GM13977 (cell line): ENCODE measurements at regions not wholly inside any gene's neighbourhood (a gene's known extent, or its start where the extent isn't known, plus 50 kb on each side); places are given as distances from the start of the nearest gene placed in this dataset.

Source experiments
- DNase-seq: peaks from one replicate; pipeline ENCODE4 v3.0.0; 2012; ENCODE audit warnings: low spot score
- in situ Hi-C: fragments of 300-500 bp; cut with MboI; formaldehyde crosslinking; loops from one replicate; pipeline ENCODE4 v1.12.0; 2022; ENCODE audit warnings: low sequenced_read_pairs, low pct_unique_long_range_greater_than_20kb, mixed read lengths, inconsistent platforms; ENCODE audit not compliant: unreplicated experiment
- TF ChIP-seq, protein P1 (sequence below): IDR thresholded peaks from 2 replicates; pipeline ENCODE4 v1.5.1; 2012; ENCODE audit warnings: mild to moderate bottlenecking, control low read depth; ENCODE audit not compliant: insufficient read depth; ENCODE audit errors: extremely low read depth, missing control alignments

DNA sequence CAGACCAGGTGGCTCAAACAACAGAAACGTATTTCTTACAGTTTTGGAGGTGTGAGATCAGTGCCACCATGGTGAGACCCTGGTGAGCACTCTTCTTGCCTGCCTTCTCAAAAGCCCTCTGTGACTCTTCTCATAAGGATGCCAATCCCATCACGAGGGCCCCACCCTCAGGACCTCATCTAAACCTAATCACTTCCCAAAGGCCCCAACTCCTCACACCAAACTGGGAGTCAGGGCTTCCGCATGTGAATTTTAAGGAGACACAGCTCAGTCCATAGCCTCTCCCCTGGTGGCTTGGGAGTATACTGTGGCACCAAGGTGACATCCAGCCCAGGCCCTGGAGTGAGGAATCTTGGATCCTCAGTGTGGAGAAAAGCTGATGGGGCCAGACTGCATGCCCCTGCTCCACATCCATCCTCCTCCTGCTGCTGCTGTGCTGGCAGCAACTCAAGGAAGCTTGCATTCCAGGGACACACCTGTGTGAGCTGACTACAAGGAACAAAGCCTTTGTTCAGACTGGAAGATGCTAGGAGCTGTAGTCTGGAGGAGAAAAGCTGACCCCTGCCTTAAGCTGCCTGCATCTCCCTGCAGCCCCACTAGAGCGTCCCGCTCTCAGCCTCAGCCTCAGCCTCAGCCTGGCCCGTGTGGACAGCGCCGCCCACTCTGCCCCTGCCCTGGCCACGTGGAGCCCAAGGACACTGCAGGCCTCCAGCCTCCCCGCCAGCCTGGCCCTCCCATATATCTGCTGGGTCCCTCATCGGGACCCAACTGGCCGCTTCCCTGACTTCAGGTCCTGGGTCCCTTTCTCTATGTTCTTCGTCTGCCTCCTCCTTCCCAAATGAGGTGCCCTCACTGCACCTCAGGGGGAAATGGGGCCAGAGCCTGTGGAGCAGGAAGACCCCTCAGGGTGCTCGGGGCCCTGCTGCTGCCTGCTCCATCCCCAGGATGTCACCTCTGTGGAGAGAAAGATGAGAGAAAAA is 87.8 kb upstream of the RAB6C start:
- TF ChIP-seq, protein P1, sequence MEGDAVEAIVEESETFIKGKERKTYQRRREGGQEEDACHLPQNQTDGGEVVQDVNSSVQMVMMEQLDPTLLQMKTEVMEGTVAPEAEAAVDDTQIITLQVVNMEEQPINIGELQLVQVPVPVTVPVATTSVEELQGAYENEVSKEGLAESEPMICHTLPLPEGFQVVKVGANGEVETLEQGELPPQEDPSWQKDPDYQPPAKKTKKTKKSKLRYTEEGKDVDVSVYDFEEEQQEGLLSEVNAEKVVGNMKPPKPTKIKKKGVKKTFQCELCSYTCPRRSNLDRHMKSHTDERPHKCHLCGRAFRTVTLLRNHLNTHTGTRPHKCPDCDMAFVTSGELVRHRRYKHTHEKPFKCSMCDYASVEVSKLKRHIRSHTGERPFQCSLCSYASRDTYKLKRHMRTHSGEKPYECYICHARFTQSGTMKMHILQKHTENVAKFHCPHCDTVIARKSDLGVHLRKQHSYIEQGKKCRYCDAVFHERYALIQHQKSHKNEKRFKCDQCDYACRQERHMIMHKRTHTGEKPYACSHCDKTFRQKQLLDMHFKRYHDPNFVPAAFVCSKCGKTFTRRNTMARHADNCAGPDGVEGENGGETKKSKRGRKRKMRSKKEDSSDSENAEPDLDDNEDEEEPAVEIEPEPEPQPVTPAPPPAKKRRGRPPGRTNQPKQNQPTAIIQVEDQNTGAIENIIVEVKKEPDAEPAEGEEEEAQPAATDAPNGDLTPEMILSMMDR: no peak
- in situ Hi-C loops: no loop called here
- DNase-seq: no peak

DNA sequence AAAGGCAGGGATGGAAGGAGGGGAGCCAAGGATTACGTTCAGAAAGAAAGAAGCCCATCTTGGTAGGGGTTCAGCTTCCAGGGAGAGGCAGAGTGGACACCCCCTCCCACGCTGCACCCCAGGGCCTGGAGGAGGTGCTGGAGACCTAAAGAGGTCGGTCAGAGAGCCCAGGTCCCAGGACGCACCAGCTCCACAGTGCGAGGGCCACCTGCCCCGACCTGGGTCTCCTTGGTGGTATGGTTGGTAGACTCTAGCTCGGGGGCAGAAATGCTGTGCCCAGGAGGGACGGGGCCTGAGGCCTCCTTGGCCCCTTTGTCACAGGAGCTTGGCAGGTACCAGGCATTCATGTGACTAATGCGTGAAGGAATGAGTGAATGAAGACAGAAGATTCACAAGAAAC is 87.1 kb upstream of the RAB6C start:
- TF ChIP-seq, protein P1: no peak
- no peak for DNase-seq
- in situ Hi-C loops: no loop called here

DNA sequence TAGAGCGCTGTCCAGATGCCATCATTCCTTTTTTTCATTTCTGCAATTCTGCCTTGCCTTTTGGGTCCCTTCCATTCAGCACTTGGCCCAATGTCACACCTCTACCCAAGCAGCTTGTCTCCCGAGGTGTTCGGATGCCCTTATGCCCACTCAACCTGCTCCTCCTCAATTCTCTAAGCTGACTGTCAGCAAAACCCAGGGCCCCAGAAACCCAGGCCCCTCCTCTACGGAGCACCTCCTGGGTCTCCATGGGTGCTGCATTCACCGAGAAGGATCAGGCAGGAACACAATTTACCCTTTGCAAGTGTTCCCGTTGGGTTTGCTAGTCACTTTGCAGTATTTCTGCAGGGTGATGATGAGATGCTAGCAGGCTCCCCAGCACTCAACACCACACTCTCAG is 86.7 kb upstream of the RAB6C start:
- no peak for DNase-seq
- TF ChIP-seq, protein P1: no peak
- in situ Hi-C loops: no loop called here

DNA sequence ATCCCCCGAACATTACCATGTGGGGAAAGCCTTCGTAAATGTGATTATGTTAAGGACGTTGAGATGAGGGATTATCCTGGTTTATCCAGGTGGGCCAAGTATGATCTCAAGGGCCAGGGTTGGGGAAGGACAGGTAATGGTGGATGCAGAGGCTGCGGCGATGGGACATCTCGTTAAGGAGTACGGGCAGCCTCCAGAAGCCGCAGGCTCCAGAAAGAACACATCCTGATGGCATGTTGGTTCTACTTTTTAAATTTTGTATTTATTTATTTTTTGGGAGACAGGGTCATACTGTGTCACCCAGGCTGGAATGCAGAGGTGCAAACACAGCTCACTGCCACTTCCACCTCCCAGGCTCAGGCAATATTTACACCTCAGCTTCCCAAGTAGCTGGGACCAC is 86.2 kb upstream of the RAB6C start:
- no peak for DNase-seq
- TF ChIP-seq, protein P1: no peak
- in situ Hi-C loops: no loop called here

DNA sequence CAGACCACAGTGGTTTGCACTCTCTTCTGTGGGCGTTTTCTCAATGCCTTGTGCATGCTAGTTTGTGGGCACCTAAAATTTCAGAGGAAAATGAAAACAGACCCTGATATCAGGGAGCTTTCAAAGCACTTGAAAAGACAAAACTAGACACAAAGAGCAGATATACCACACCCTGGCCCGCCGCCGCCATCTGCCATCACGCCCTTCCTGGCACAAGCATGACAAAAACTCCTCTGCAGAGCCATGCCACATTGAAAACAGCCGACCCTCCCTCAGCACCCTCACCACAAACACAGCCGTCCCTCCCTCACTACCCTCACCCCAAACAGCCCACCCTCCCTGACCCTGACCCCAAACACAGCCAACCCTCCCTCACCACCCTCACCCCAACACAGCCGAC is 84.8 kb upstream of the RAB6C start:
- no peak for DNase-seq
- TF ChIP-seq, protein P1: no peak
- in situ Hi-C loops: no loop called here

DNA sequence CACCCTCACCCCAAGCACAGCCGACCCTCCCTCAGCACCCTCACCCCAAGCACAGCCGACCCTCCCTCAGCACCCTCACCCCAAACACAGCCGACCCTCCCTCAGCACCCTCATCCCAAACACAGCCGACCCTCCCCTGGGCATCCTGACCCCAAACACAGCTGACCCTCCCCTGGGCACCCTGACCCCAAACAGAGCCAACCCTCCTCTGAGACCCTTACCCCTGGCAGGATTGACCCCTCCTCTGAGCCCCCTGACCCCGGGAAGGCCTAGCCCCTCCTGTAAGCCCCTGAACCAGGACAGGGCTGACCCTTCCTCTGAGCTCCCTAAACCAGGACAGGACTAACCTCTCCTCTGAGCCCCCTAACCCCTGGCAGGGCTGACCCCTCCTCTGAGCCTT is 84.4 kb upstream of the RAB6C start:
- TF ChIP-seq, protein P1: no peak
- no peak for DNase-seq
- in situ Hi-C loops: no loop called here
